Left ventricle myocardium inferior (tissue), 1 donor: ENCODE measurements at regions not wholly inside any gene's neighbourhood (a gene's known extent, or its start where the extent isn't known, plus 50 kb on each side); places are given as distances from the start of the nearest gene placed in this dataset.

Experiments
- DNase-seq: peaks from one replicate; pipeline ENCODE4 v3.0.0-alpha.2; 2020
- H3K27ac ChIP-seq: fragments of 200-600 bp; replicated peaks from 2 replicates; pipeline ENCODE4 v1.8.0; 2021
- H3K27me3 ChIP-seq: fragments of 200-600 bp; 2 replicates; pipeline ENCODE4 v1.8.0; 2021; ENCODE audit warnings: low read depth
- H3K36me3 ChIP-seq: fragments of 200-600 bp; 2 replicates; pipeline ENCODE4 v1.8.0; 2021
- H3K4me1 ChIP-seq: fragments of 200-600 bp; 2 replicates; pipeline ENCODE4 v1.8.0; 2021
- H3K4me3 ChIP-seq: fragments of 200-600 bp; 2 replicates; pipeline ENCODE4 v1.8.0; 2021; ENCODE audit warnings: mild to moderate bottlenecking, moderate library complexity
- H3K9me3 ChIP-seq: fragments of 200-600 bp; replicated peaks from 2 replicates; pipeline ENCODE4 v1.8.0; 2021
- intact Hi-C: fragments of 100-400 bp; cut with micrococcal nuclease; formaldehyde crosslinking; loops from one replicate; pipeline ENCODE4 v1.11.0; 2022
- TF ChIP-seq, protein P1 (sequence below): fragments of 200-600 bp; IDR thresholded peaks from 2 replicates; pipeline ENCODE4 v1.8.0; 2021; ENCODE audit warnings: antibody characterized with exemption, mild to moderate bottlenecking, borderline replicate concordance
- donor health status: DM: no; HTN: yes; CAD: no; lungs with severe emphysema.

DNA sequence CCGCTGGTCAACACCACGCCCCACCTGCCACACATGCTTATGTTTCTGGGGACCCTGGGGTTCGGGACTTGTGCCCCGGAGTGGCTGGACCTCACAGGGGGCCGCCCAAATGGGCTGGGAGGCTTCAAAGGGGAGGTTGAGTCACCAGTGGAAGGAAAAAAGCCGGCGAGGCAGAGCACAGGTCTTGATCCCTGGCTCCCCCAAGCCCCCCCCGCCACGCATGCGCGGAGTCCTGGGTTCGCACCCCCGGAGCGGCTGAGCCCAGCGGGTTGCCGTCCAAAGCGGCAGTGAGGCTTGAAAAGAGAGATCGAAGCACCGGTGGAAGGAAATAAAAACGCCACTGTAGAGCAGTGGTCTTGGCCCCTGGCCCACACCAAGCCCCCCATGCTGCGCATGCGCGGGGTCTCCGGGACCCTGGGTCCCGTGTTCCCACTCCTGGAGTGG is 313.5 kb downstream of the ALG10 start:
- no peak for DNase-seq
- peaks cover 3% of the 10 kb centered on the region for H3K9me3 ChIP-seq
- intact Hi-C loops = no loop called here

GRCh38 chr12:34336619-34337465 is 314.5 kb downstream of the ALG10 start:
- no peak for DNase-seq
- intact Hi-C loops = no loop called here
- peaks cover 3% of the 10 kb centered on the region for H3K9me3 ChIP-seq
- no peaks in the 10 kb centered on the region for H3K4me1 ChIP-seq
- H3K4me3 ChIP-seq = no peak overlapping the region
- H3K36me3 ChIP-seq = no peaks in the 10 kb centered on the region
- peaks cover 100% of the 10 kb centered on the region for H3K27me3 ChIP-seq
- H3K27ac ChIP-seq = no peak overlapping the region
- TF ChIP-seq, protein P1, sequence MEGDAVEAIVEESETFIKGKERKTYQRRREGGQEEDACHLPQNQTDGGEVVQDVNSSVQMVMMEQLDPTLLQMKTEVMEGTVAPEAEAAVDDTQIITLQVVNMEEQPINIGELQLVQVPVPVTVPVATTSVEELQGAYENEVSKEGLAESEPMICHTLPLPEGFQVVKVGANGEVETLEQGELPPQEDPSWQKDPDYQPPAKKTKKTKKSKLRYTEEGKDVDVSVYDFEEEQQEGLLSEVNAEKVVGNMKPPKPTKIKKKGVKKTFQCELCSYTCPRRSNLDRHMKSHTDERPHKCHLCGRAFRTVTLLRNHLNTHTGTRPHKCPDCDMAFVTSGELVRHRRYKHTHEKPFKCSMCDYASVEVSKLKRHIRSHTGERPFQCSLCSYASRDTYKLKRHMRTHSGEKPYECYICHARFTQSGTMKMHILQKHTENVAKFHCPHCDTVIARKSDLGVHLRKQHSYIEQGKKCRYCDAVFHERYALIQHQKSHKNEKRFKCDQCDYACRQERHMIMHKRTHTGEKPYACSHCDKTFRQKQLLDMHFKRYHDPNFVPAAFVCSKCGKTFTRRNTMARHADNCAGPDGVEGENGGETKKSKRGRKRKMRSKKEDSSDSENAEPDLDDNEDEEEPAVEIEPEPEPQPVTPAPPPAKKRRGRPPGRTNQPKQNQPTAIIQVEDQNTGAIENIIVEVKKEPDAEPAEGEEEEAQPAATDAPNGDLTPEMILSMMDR = no peak

More for the DNA sequence above, 313.5 kb downstream of the ALG10 start:
- H3K4me1 ChIP-seq = no peaks in the 10 kb centered on the region
- H3K36me3 ChIP-seq = no peaks in the 10 kb centered on the region
- no peak overlapping the region for H3K27ac ChIP-seq
- peaks cover 100% of the 10 kb centered on the region for H3K27me3 ChIP-seq
- H3K4me3 ChIP-seq = no peak overlapping the region
- TF ChIP-seq, protein P1 = no peak

GRCh38 chr12:34338751-34339150 is 316.5 kb downstream of the ALG10 start:
- Histone ChIP-seq H3K4me3 (no peak overlapping the region), H3K27me3 (peaks cover 100% of the 10 kb centered on the region), H3K36me3 (no peaks in the 10 kb centered on the region), H3K9me3 (peaks cover 3% of the 10 kb centered on the region), H3K27ac (no peak overlapping the region), H3K4me1 (no peaks in the 10 kb centered on the region)
- TF ChIP-seq, protein P1 = no peak
- intact Hi-C loops = no loop called here
- no peak for DNase-seq

- Histone ChIP-seq H3K27ac (no peak overlapping the region), H3K9me3 (peaks cover 3% of the 10 kb centered on the region), H3K4me3 (no peak overlapping the region), H3K36me3 (no peaks in the 10 kb centered on the region), H3K4me1 (no peaks in the 10 kb centered on the region), H3K27me3 (peaks cover 100% of the 10 kb centered on the region)
- DNase-seq = no peak
- intact Hi-C loops = no loop called here
- TF ChIP-seq, protein P1 = no peak
Measured at GRCh38 chr12:34339922-34340321, 317.6 kb downstream of the ALG10 start.

- intact Hi-C loops = no loop called here
Measured at GRCh38 chr12:34340534-34341361, 318.5 kb downstream of the ALG10 start.

More at GRCh38 chr12:34340534-34341361, 318.5 kb downstream of the ALG10 start:
- Histone ChIP-seq H3K27me3 (peaks cover 100% of the 10 kb centered on the region), H3K9me3 (peaks cover 3% of the 10 kb centered on the region), H3K27ac (no peak overlapping the region), H3K36me3 (no peaks in the 10 kb centered on the region), H3K4me1 (no peaks in the 10 kb centered on the region), H3K4me3 (no peak overlapping the region)
- no peak for DNase-seq
- TF ChIP-seq, protein P1 = no peak
